ENCODE measurements at regions not wholly inside any gene's neighbourhood (a gene's known extent, or its start where the extent isn't known, plus 50 kb on each side); places are given as distances from the start of the nearest gene placed in this dataset.
A peak's percentile ranks its signal among the peaks of the same experiment; 100 is the strongest.
"Not testable (repeated sequence)": the region's sequence is repeated elsewhere in the genome, so short reads cannot be mapped to it uniquely, and the experiment has no call there.

DNA sequence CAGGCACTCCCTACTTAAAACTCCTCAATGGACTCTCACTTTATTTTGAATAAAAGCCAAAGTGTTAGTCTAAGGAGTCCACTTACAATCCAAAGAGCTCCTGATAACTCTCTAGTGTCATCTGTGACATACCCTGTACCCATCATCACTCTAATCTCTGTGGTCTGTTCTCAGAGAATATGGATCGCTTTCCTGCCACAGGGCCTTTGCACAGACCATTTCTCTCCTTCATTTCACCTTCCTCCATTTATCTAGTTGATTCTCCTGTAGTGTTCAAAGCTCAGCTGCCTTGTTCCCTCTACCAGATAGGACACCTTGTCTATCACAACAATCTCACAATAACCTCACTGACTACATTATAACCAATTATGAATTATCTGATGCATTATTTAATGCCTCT, 185.4 kb upstream of the KBTBD8 start:
- DNase-seq: no peak

DNA sequence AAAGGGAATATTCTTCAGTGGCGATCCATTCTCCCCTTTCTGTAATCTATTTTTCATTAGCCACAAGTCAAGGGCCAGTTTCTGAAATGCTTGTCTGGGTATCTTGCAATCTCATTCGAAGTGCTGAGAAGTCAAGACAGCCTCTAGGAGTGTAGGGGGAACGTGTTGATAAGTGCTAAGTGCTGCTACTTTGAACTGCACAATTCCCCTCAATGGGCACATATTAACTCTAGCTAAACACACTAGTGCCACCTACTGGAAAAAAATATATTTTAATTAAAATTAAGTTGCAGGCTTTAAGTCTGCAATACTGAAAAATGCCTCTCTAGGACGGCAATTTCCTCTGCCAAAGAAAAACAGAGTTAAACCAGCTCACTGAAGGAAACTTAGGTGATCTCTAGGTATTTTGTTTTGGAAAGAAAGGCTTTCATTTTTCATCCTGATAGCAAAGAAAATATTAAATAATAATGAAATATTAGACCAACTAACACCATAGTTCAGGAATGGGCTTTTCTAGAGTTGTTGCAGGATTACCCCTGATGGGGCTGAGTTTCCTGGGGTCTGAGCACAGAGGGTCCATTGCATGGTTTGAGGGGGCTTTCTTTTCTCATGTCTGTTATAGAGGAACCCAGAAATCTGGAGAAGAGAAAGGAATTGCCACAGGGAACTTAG, 181.9 kb upstream of the KBTBD8 start:
- peak; percentile 57 for DNase-seq

DNA sequence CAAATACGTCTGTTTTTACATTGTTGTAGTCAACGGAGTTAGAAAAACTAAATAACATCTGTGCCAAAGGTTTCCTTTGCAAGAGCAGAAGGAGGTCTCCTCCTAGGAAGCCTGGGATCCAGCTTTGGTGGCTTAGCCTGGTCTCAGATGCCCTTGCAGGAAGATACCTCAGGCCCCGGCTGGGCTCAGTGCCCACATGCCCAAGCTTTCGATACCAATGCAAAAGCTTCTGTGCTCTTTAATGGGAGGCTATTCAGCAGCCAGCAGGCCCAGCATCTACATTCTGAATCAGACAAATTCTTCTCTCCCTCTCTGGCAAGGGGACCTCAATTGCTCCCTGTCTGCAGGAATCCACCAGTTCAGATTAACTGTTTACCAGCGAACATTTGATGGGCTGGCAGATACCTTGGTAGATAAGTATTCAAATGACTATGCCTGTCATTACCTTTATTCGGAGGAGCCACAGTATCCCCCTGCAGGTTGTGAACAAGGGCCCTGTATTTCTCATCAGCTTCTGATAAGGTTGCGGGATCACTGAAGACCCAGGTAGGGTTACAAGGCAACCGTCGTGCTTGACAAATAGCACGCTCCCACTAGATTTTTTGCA, 180.1 kb upstream of the KBTBD8 start:
- no peak for DNase-seq

DNA sequence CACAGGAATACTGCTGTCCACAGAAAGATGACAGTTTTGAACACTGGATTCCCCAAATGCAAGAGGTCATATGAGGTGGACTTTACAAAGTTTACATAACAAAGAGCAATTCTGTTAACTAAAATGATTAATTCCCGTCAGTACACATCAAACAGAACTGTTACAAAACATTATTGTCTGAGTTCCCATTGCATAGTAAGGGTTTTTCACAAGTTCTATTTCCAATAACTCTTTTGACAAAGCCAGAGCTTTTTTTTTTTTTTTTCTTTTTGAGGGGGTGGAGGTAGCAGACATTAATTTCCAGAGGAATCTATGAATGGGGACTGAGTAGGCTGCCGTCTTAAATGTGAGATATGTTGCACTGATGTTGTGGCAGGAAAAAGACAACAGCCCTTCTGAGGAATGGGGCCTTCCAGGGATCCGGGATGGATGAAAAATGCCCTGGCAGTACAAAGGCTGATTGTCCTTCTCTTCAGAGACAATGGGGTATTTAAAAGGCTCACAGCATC, 178.1 kb upstream of the KBTBD8 start:
- no peak for DNase-seq

DNA sequence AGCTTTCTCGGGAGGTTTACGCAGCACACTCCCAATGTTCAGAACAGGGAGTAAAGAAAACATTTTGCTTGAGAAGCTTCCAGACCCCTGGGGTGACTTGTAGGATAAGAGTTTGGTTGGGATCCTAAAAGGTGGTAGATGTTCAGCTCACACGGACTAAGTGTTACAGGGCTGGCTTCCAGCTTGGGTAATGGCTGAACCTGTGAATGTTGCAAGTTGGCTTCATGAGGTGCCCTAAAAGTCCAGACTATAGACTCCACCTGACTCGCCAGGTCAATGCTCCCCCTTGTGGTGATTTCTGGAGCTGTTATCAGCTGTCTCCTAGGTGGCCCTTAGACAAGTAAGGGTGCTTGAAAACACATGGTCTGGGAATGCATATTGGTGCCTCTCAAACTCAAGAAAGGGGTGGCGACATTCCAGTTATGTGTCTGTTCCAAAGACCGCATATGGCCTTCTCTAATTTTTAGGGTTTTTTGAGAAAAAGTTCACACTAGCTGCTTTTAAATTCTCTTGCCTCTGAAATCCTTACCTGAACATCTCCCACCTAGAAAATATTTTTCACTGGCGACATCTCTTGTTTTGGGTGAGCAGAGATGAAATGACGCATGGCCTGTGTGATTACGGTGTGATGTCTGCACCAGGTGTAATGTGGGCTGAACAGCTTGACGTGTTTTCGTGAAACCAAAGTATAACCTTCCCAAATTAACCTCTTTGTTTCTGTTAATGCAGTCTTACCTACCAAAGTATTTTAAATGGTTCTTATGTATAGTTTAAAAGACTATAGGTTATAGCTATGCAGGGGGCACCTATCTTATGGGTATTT, 175.7 kb upstream of the KBTBD8 start:
- peak; percentile 37 for DNase-seq

DNA sequence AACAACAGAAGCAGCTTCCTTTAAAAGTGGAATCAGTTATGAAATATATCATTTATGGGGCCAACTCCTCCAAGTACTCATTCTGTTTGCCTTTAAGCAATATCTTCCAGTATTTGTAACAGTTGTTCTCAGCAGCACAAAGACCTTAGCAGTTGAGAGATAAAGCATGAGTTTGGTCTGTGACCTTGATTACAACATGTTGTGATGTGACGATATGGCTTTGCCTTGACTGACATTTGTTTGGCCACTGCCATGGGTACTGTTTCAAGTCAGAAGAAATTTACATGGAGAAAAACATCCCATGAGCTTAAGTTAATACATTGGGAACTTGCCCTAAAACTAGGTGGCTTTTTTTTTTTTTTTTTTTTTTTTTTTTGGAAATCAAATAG, 175.1 kb upstream of the KBTBD8 start:
- no peak for DNase-seq

DNA sequence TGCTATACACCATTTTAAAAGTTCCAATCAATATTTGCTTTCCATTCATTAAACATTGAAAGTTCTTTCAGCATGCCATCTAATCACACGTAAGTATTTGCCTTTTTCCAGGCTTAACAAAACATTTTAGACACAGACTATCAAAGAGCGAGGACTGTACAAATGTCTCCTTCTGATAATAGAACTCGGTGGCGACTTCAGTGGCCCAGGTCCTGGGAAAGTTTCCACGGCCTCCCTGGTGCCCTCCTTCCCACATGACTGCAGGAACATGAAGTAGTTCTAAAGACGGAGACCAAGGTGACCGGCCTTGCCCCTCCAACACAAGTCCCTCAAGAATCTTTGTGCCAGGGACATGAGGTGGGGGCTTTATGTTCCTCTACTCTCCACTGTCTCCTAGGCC, 174.6 kb upstream of the KBTBD8 start:
- DNase-seq: no peak

DNA sequence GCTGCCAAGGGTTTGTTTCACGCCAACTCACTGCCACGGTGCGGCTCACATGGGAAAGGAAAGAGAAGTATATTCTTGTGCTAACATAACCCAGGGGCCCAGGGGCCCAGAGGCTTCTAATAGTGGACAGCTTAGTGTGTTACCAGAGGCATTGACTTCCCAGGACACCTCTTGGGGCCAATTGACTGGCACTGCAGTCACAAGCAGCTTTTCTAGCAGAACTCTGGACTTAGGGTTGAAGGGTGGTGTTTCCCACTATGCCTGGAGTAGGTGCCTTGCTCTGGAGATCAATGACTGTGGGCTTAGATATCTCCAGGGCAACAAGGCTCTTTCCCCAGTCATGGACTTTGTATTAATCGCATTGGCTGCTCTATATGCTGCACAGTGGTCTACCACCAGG, 172.7 kb upstream of the KBTBD8 start:
- no peak for DNase-seq

DNA sequence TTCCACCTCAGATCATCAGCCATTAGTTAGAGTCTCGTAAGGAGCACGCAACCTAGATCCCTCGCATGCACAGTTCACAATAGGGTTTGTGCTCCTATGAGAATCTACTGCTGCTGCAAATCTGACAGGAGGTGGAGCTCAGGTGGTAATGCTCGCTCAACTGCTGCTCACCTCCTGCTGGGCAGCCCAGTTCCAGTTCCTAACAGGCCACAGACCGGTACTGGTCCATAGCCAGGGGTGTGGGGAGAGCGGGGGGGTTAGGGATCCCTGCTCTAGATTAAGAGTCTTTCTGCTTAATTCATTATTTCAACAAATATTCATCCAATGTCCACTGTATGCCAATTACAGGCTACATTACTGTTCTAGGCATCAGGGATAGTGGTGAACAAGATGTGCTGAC, 170.4 kb upstream of the KBTBD8 start:
- DNase-seq: no peak

DNA sequence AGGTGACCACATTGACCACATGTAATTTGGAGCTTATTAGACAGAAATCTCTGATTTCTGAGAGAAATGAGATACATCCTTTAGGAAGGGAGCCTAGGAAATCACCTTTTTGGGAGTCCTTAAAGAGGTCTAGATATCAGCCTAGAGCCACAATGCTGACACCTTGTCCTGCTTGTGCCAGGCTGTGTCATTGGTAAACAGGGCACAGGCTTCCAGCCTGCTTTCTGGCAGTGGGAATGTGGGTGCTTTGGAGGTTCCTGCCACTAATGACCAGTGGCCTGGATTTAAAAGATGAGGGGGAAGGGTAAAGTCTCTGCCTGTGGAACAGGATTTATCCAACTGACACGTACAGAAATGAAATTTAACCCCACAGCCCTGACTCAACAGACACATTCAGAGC, 169.8 kb upstream of the KBTBD8 start:
- no peak for DNase-seq

DNA sequence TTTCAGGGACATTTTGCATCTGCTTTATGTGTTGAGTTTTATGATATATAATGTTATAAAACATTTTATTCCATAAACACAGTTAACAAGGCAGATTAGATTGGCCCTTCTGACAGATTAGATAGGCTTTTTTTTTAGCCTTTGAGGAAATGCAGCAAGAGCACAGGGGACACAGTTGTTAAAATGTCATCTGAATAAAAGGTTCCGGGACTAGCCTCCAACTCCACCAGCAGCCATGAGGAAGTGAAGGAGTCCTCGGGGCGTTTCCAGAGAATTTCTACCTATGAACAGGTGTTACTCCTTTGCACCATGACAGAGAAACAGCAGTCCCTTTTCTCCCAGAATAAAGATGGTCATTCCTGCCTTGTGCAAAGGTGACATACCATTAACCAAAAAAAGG, 167.8 kb upstream of the KBTBD8 start:
- DNase-seq: no peak

DNA sequence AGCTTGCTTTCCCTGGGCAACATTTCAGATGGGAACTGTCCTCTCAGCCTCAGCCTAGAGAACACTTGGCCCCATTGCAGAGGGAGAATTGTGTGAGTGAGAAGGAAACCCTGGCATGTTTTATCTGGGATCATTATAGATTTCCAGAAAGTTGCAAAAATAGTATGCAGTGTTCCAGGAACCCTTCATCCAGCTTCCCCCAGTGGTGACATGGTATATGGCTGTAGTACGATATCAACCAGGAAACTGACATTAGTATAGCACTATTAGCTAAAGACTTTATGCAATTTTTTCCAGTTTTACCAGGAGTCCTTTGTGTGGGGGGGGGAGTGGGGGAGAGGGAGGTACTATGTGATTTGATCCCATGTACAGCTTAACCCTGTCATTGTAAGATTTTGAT, 166.2 kb upstream of the KBTBD8 start:
- DNase-seq: no peak

DNA sequence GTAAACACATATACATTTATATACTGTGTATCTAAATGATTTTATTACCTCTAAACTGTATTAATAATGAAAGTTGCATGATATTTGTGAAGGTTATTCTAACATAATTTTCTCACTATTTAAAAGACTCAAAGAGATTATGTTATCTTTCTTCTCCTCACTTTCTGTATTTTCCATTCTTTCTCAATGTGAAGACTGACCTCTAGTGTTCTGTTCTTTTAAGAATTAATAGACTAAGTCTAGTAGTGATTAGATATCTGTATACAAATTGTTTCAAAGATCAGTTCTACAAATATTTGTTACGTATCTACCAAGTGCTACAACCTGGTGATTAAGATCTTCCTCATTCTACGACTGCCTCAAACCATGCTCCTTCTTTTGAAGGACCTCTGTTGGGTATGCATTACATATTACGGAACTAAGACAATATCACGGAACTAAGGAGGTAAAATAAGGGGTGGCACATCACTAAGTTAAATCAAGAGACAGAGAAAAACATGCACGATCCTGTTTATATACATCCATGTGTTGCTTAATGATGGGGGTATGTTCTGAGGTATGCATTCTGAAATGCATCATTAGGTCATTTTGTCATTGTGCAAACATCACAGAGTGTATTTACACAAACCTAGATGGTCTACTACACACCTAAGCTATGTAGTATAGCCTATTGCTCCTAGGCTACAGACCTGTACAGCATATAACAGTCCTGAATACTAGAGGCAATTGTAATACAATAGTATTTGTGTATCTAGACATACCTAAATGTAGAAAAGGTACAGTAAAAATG, 161.5 kb upstream of the KBTBD8 start:
- no peak for DNase-seq

DNA sequence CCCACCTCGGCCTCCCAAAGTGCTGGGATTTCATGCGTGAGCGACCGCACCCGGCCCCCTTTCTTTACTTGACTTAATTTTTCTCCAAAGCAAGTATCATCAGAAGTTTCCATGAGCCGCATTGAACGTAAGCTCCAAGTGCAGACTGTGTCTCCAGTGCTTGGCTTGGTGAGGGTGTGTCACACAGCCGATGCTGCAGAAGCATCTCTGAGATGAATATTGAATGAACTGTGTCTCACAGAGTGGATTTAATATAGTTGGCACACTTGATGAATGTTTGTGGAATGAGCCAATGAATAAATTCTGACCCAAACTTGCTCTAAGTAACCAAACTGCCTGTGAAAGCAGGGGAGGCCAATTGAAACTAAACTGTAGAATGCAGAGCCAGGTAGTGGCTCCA, 159.4 kb upstream of the KBTBD8 start:
- DNase-seq: no peak

DNA sequence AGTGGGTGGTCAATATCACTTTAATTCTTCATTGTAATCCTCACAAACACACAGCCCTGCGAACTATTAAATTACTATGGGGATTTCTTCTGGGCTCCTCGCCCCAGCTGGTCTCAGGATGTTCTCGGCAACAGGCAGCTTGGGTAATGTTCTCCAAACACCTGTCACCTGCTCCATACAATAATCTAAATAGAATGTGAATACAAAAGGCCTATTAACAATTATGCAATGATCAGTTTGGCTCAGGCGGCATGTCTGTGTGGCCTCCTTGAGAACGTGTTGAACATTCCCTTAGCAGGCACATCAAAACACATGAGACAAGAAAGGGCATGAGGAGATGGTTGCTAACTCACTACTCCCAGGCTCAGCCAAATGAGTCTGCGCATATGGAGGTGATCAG, 158.6 kb upstream of the KBTBD8 start:
- no peak for DNase-seq

DNA sequence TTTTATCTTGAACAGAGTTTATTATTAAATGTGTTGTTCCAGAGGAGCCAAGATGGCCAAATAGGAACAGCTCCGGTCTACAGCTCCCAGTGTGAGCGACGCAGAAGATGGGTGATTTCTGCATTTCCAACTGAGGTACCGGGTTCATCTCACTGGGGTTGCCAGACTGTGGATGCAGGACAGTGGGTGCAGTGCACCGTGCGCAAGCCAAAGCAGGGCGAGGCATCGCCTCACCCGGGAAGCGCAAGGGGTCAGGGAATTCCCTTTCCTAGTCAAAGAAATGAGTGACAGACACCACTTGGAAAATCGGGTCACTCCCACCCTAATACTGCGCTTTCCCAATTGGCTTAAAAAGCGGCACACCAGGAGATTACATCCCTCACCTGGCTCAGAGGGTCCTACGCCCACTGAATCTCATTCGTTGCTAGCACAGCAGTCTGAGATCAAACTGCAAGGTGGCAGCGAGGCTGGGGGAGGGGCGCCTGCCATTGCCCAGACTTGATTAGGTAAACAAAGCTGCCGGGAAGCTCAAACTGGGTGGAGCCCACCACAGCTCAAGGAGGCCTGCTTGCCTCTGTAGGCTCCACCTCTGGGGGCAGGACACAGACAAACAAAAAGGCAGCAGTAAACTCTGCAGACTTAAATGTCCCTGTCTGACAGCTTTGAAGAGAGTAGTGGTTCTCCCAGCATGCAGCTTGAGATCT, 155.2 kb upstream of the KBTBD8 start:
- not testable (repeated sequence) for DNase-seq

DNA sequence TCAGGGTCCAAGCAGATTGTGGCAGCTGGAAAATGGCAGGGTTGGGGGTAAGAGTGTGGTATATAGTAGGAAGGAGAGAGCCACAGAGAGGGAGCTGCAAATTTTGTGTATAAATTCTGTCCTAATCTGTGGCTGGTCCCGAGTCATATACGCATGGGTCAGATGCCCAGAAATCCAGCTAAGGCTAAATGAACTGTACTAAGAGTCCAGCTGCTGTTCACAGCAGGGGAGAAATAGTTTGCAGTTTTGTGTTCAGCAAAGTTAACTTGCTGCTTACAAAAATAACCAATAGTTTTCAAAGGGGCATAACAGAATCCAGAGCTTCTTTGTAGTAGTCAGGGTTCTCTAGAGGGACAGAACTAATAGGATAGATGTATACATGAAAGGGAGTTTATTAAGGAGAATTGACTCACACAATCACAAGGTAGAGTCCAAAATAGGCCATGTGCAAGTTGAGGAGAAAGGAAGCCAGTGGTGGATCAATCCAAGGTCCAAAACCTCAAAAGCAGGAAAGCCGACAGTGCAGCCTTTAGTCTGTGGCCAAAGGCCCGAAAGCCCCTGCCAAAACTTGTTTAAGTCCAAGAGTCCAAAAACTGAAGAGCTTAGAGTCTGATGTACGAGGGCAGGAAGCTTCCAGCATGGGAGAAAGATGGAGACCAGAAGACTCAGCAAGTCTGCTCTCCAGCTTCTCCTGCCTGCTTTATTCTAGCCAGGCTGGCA, 146.1 kb upstream of the KBTBD8 start:
- DNase-seq: no peak

DNA sequence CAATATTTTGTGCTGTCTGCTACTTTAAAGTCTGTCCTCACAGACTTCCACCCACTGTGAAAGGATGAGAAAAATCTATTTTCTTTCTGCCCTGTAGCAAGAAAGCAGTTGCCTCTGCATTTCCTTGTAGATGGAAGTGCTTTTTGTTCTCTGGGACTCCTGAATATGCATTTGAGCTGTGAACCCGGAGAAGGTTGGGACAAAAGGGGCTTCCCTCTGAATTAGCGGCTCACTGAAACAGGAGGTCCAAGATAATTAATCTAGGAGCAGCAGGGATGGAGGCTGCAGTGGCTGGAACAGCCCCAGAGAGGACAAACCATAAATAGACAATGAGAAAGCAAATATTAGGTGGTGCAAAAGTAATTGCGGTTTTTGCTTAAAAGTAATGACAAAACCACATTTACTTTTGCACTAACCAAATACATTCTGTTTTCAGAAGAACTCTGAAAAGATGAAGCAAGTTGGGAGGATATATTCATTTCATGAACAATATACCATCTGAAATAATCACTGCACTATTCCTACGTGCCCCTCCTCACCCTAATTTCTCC, 143.4 kb upstream of the KBTBD8 start:
- DNase-seq: no peak

DNA sequence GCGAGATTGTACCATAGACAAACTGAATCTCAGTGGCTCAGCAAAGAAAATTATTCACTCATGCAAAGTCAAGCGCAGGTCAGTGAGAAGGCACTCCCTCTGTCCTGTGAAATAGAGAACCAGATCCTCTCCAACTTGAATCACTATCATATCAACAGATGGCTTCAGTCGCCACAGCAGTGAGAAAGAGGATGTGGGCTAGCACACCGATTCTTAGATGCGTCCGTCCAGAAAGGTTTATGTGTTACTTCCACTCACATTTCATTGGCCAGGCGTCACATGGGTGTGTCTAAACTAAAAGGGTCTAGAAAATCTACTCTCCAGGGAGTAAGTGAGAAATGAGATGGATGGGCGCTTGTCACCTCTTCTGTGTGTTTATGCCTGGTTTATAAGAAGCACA, 141.6 kb upstream of the KBTBD8 start:
- no peak for DNase-seq

DNA sequence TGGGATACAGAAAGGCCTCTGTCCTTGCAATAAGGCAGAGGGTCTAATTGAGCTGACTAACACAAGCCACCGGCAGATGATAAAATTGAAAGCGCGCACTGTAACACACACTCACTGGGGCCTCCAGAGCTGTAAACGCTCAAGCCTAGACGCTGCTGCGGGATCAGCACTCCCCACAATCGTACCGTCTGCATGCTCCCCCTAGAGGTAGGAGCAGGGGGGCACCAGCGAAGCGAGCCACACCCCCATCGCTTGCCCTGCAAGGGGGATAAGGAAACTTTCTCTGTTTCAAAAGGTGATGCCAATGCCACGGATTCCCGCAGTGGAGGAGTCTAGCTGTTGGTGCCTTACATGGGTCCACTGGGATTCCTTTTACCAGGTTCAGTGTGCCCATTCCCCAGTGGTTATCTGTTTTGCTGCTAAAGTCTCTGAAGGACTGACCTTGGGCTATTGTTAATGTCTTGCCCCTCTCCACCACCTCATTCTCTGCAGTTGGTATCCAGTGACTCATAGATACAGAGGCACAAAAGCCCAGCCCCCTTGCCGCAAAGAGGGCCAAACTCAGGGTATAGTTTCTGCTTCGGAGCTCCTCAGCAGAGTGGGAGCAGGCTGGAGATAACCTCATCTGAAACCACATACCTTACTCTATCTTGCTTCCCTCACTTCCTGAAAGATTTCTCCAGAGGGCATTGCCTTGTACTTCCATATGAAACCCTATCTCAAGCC, 139.3 kb upstream of the KBTBD8 start:
- no peak for DNase-seq

DNA sequence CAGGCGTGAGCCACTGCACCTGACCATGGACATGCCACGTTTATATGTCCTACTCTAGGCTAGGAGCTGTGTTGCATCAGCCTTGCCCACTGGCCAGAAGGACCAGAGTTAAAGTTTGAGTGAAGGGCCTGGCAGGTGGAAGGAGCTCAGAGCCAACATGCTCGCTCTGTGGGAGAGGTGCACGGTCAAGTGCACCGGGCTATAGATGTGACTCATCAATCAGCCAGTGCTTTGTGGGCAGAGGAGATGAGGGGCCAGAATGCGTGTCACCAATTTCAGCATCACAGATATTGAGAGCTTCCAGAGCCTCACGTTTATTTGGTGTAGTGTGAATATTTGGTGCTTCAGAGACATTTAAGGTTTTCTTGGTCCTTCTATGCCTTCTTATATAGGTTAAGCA, 137.3 kb upstream of the KBTBD8 start:
- no peak for DNase-seq
